Amniotic stem cell (primary cell): ENCODE measurements at regions not wholly inside any gene's neighbourhood (a gene's known extent, or its start where the extent isn't known, plus 50 kb on each side); places are given as distances from the start of the nearest gene placed in this dataset.

ENCODE experiments used
- DNase-seq: peaks from one replicate; lab custom pipeline; 2025; lab: John Stamatoyannopoulos, UW

- DNase-seq, result no peak
These were observed 514.4 kb upstream of the SALL1 start for GRCh38 chr16:51665436-51665998.

GRCh38 chr16:51658531-51658930, 507.5 kb upstream of the SALL1 start:
- no peak for DNase-seq

GRCh38 chr16:51657848-51658247, 506.8 kb upstream of the SALL1 start:
- no peak for DNase-seq

DNA sequence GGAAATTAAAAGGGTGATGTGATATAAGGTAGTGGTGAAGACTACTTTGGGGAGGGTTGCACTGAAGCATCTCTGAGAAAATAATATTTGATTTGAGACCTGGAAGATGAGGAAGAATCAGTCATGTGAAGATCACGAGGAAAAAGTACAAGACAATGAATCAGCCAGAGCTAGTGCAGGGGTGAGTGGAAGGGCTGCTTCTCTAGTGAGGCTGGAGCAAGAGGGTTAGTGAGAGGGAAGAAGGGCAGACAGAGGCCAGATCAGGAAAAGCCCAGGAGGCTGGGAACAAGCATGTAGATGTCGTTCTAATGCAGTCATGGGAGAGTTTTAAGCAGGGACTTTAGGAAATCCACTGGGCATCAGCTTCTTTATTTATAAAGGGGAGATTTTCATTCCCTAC, 504.2 kb upstream of the SALL1 start:
- DNase-seq, result no peak

GRCh38 chr16:51651061-51651466, 500.0 kb upstream of the SALL1 start:
- no peak for DNase-seq

DNA sequence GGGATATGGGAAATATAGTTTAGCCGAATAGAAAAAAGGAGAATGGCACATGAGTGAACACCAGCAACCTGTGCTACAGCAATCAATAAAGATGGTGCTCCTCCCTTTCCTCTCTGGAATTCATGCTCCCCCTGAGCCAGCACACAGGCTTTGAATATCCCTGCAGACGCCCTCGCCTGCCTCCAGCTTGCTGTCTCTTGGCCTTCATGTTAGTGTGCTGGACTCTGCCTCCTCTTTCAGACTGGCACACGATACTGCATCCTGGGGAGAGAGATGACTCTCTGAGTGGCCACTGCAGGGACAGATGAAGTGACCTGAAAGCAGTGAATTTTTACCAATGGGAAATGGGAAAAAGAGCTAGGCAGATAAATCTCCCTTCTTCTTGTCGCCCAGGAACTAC, 498.6 kb upstream of the SALL1 start:
- DNase-seq, result no peak

GRCh38 chr16:51648526-51648925, 497.5 kb upstream of the SALL1 start:
- no peak for DNase-seq

DNA sequence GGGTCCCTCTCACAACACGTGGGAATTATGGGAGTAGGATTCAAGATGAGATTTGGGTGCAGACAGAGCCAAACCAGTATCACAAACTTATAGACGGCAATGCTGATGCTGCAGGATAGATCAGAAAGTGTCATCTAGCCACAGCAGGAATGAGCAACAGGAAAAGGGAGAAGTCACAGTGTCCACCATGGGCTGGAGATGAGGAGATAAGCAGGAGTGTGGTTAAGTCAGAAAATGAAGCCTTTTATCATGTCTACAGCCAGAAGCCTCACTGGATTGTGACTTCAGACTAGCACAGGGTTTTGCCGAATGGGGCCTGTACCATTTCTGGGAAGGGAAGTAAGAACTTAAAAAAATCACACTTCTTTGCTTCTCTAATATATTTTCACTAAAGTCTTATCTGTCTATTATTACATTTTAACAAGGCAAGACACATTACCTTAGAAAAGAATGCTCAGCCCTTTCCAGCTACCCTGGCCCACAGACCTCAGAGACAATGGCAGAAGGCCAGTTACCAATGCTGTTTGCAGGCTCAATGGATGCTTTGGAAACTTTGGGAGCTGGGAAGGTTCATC, 490.2 kb upstream of the SALL1 start:
- no peak for DNase-seq

DNA sequence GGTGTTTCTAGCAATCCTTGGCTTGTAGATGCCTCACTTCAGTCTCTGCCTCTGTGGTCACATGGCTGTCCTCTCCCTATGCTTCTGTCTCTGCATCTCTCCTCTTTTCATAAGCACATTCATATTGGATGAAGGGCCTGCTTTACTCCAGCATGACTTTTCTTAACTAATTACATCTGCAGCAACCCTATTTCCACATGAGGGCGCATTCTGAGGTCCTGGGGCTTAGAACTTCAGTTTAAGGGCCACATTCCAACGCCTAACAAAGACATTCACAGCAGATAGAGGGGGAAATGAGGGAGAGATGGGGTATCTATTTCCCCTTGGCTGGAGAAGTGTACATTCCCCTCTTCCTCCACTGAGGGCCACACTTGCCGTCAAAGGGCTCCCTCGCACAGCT, 489.1 kb upstream of the SALL1 start:
- DNase-seq, result no peak

DNA sequence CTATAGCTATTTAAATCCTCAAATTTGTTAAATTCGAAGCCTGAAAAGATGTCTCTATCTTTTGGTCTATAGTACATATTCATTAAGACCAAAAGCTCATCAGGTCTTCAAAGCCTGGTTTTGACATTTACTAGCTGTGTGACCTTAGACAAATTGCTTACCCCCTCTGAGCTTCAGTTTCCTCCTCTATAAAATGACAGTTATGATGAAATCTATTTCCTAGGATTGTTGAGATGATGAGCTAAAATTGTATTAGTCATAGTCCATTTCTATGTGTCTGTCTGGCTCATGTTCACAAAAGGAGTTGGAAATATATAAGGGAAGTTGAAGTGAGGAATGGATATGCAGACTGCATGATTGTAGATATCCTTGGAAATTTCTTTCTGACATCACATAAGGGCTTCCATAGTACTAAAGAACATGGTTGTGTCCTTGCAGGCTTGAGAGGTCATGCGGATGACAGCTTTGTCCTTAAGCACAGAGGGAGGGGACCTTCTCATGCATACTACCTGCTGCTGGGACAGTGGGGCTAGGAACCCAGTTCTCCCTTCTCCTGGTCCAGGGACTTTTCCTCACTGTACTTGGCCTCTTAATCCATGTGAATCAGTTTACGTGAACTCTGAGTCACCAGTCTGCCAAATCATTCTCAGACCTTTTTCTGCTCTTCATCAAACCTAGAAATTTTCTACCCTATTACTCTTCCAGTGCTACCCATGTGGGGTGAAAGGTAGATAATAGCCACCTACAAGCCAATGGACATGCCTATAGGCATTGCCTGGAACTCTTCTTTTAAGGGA, 487.5 kb upstream of the SALL1 start:
- DNase-seq, result no peak

DNA sequence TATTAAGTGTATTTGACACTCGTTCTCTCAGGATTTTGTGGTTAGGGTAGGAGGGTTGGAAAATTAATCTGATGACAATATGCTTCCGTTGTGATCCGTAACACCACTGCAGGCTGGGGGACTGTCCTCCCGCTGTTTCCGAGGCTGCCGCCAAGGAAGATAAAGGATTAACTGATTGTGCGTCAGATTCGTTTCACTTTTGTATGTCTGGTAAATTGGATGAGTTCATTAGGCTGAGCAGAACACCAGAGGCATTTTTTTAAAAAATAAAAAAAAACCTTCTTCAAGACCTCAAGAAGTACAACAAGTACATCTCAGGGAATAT, 486.7 kb upstream of the SALL1 start:
- DNase-seq, result no peak

- peak; percentile 4 for DNase-seq
These were observed 486.1 kb upstream of the SALL1 start for GRCh38 chr16:51636920-51637769.

DNA sequence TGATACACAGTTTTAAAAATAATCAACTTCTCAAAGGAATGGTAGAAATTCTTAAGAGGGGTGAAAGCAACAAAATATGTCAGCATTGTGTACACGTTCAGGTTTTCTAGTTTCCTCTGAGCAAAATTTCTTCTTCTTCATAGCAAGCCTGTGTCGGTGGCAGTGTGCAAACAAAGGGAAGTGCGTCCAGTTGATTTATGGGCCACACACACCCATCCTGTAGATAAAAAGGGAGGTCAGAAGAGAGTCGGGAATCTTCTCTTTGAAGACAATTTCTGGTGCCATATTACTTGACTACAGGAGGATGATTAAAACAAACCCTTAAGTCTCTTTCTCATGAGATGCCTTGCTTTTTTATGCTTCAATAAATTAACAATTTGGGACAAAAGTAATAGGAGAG, 484.1 kb upstream of the SALL1 start:
- no peak for DNase-seq

- DNase-seq, result no peak
These were observed 479.0 kb upstream of the SALL1 start for GRCh38 chr16:51630076-51630475.

GRCh38 chr16:51629576-51629975, 478.5 kb upstream of the SALL1 start:
- DNase-seq, result no peak

GRCh38 chr16:51624080-51624775, 473.2 kb upstream of the SALL1 start:
- peak; percentile 5 for DNase-seq

DNA sequence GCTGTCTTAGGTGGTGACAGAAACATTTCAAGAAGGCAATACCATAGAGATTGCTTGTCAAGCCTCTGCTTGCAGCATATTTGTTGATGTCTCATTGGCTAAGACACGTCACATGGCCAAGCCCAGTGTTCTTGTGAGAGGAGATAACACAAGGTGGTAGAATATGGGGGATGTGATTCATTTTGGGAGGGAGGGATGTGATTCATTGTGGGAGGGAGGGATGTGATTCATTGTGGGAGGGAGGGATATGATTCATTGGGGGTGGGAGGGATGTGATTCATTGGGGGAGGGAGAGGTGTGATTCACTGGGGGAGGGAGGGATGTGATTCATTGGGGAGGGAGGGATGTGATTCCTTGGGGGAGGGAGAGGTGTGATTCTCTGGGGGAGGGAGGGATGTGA, 470.5 kb upstream of the SALL1 start:
- DNase-seq, result no peak

DNA sequence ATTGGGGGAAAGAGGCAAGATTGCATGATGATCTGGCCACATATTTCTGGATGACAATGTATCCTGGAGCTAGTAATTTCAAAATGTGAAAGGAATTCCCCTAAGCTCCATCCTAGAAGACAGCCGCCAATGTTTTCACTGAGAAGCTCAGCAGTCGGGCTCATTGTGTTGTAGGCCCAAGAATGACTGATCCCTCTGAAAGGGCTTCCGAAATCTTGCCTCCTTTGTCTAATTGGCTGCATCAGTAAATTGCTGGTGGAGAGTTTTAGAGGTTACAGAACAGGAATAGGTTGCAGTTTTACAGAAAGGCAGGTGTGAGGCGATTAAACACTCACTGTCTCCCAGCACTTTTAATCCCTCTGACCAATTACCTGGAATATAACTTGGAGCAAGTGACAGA, 464.1 kb upstream of the SALL1 start:
- DNase-seq, result no peak

DNA sequence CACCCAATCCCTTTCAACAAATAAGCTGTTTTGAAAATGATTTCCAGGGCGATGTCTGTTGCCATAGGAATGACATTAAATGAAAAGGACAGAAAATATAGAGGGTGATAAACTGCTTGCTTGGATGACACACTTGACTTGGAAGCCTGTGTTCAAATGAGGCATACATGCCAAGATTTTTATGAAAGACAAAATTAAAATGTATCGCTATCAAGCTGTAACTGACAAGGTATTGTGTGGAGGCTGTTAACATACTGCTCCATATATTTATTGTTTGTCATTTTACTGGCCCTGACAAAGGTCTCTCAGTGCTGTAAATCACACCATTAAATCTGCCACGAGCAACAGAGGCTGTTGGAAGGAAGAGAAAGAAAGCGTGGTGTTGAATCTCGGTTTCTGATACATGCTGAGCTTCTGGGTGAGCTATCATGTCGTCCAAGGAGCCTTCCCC, 456.2 kb upstream of the SALL1 start:
- no peak for DNase-seq

DNA sequence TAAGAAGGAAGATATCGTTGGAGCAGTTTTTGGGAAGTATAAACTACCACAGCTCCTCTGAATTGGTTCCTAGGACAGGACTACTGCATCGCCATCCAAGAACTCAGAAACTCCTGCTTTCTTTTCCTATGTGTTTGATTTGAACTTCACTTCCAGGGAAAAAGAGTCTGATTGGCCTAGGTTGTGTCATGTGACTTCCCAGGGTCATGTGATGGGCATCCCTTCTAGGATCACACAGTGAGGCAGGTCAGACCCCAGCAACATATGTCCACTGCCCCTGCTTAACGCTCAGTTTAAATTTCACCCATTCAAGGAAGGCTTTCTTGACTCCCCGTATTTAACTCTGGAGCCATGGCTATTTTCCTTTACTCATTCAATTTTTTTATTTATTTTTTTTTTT, 445.2 kb upstream of the SALL1 start:
- no peak for DNase-seq

GRCh38 chr16:51592535-51593300, 441.6 kb upstream of the SALL1 start:
- DNase-seq, result no peak
